PC-9 (cell line): ENCODE measurements at regions not wholly inside any gene's neighbourhood (a gene's known extent, or its start where the extent isn't known, plus 50 kb on each side); places are given as distances from the start of the nearest gene placed in this dataset.

ENCODE experiments used
- EZH2 ChIP-seq: fragments of 200-600 bp; sonication (generic); IDR thresholded peaks from 2 replicates; pipeline ENCODE4 v1.8.0; 2017; ENCODE audit warnings: antibody characterized with exemption, low read depth
- TF ChIP-seq, protein P1 (sequence below): fragments of 200-600 bp; sonication (generic); conservative IDR thresholded peaks from 2 replicates; pipeline ENCODE4 v1.6.1; 2017; ENCODE audit warnings: mixed run types, antibody characterized with exemption, mild to moderate bottlenecking, moderate library complexity

- TF ChIP-seq, protein P1, sequence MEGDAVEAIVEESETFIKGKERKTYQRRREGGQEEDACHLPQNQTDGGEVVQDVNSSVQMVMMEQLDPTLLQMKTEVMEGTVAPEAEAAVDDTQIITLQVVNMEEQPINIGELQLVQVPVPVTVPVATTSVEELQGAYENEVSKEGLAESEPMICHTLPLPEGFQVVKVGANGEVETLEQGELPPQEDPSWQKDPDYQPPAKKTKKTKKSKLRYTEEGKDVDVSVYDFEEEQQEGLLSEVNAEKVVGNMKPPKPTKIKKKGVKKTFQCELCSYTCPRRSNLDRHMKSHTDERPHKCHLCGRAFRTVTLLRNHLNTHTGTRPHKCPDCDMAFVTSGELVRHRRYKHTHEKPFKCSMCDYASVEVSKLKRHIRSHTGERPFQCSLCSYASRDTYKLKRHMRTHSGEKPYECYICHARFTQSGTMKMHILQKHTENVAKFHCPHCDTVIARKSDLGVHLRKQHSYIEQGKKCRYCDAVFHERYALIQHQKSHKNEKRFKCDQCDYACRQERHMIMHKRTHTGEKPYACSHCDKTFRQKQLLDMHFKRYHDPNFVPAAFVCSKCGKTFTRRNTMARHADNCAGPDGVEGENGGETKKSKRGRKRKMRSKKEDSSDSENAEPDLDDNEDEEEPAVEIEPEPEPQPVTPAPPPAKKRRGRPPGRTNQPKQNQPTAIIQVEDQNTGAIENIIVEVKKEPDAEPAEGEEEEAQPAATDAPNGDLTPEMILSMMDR: no peak
- no peak for TF ChIP-seq EZH2
Measured at GRCh38 chr17:13352747-13353415, 248.8 kb downstream of the HS3ST3A1 start.
